Upper lobe of left lung (tissue), 4 donors: ENCODE measurements at regions not wholly inside any gene's neighbourhood (a gene's known extent, or its start where the extent isn't known, plus 50 kb on each side); places are given as distances from the start of the nearest gene placed in this dataset.

Experiments
- CTCF ChIP-seq, 6 experiments: fragments of 450-650 bp in 4 of 6; fragments of 200-600 bp in 2 of 6; sonication (generic) in 2 of 6; IDR thresholded peaks; one replicate each; pipeline ENCODE4 v1.5.1; 2016 to 2019; ENCODE audit warnings: antibody characterized with exemption in 6 of 6
- POLR2A ChIP-seq, 4 donors: fragments of 450-650 bp; IDR thresholded peaks; one replicate each; pipeline ENCODE4 v1.5.1; 2016 to 2017; ENCODE audit warnings: antibody characterized with exemption in 4 of 4, mild to moderate bottlenecking in 2 of 4
- POLR2AphosphoS5 ChIP-seq, 2 donors: sonication (generic); formaldehyde crosslinking; IDR thresholded peaks; one replicate each; pipeline ENCODE4 v1.5.1; 2017; ENCODE audit warnings: antibody characterized with exemption in 2 of 2

DNA sequence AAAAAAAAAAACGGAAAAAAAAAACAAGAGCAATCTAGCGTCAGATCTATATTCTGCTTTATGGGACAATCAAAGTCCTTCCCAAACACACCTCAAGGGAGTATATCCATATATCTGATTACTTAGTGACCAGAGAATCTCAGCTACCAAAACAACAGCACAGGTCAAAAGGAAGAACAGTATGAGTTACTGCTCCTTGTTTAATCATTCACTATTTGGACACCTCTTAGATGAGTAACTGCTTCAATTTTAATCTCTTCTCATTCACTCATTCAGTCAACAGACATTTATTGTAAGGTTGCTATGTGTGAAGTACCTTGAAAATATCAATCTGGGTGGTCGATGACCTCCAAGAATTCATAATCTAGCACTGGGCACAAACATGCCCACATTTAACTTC, 193.2 kb downstream of the IRS2 start:
- TF ChIP-seq POLR2A (IDR thresholded peaks at IDR 0.05) (no peak), CTCF (IDR thresholded peaks at IDR 0.05) (no peak), POLR2AphosphoS5 (IDR thresholded peaks at IDR 0.05) (no peak)
